ENCODE measurements at regions not wholly inside any gene's neighbourhood (a gene's known extent, or its start where the extent isn't known, plus 50 kb on each side); places are given as distances from the start of the nearest gene placed in this dataset.

DNA sequence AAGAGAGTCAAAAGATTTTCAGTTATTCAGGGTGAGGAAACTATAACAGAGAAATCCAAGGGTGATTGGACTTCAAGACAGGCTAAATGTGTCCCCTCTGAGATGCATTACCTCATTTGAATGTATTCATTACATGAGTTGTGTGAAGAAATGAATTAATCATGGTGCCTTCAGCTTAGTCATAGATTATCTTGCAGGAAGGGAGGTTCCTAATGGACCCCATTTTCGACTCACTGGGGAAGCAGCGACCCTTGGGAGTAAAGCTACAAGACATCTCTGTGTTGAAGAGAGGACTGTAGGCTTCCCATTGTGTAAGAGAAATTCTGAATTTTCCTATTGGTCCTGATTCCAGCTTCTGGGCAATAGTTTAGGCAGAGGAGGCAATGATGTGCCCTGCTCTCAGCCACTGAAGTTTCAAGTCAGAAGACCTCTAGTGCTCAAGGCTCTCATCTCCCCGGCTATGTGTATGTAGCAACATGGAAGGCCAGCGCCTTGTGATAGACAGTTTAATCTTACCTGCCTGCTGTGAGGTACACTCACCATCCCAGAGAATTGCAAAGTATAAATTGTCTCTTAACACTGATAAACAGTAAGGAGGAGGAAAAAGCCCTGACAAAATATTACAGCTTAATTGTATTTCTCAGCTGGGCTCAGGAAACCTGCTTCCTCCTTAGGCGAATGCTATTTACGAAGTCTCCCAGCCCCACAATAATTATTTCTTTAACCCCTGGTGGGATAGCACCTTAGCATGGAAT, 133.8 kb downstream of the PDCD6IP start:
- no peak for DNase-seq (ENCODE audit: extremely low spot score)
- TF ChIP-seq, protein P1, sequence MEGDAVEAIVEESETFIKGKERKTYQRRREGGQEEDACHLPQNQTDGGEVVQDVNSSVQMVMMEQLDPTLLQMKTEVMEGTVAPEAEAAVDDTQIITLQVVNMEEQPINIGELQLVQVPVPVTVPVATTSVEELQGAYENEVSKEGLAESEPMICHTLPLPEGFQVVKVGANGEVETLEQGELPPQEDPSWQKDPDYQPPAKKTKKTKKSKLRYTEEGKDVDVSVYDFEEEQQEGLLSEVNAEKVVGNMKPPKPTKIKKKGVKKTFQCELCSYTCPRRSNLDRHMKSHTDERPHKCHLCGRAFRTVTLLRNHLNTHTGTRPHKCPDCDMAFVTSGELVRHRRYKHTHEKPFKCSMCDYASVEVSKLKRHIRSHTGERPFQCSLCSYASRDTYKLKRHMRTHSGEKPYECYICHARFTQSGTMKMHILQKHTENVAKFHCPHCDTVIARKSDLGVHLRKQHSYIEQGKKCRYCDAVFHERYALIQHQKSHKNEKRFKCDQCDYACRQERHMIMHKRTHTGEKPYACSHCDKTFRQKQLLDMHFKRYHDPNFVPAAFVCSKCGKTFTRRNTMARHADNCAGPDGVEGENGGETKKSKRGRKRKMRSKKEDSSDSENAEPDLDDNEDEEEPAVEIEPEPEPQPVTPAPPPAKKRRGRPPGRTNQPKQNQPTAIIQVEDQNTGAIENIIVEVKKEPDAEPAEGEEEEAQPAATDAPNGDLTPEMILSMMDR (IDR thresholded peaks at IDR 0.05; ENCODE audit: control extremely low read depth, extremely low read depth, low read depth, missing control alignments), result no peak
- POLR2A ChIA-PET, result no interaction called here
- CTCF ChIA-PET, result interaction anchor here (1.0 kb wide), 1 partner anchor 10 kb away, joined by 3 read pairs; no protein-coding TSS in a partner anchor

DNA sequence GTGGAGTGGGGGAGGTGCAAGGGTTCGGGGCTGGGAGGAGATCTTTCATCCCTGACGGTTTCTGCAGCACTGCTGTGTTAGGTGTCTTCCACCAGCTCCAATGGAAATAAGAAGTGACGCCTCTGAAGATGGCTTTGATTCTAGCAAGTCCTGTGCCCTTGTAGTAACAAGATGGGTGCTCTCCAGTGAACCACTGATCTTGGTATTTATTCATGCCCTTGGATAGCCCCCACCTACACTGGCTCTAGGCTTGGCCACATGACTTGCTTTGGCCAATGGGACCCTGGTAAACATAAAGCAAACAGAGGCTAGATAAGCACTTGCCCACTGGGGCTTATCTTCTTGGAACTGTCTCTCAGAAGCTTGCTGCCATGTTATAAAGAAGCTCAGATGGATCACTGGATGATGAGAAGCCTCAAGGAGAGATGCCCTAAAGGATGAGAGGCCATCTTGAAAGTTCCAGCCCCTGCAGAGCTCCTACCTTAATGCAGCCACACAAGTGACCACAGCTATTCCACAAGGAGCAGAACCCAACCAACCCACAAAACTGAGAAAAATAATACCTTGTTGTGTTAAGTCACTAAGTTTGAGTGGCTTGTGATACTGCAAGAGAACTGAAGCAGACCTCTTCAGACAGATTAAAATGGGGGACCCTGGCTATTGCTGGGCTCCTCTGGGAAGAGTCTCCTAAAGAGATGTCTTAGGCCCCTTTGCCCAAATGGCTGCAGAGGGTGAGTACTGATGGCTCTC, 137.9 kb downstream of the PDCD6IP start:
- TF ChIP-seq, protein P1 (IDR thresholded peaks at IDR 0.05; ENCODE audit: control extremely low read depth, extremely low read depth, low read depth, missing control alignments), result no peak
- POLR2A ChIA-PET, result no interaction called here
- CTCF ChIA-PET, result no interaction called here
- no peak for DNase-seq (ENCODE audit: extremely low spot score)

DNA sequence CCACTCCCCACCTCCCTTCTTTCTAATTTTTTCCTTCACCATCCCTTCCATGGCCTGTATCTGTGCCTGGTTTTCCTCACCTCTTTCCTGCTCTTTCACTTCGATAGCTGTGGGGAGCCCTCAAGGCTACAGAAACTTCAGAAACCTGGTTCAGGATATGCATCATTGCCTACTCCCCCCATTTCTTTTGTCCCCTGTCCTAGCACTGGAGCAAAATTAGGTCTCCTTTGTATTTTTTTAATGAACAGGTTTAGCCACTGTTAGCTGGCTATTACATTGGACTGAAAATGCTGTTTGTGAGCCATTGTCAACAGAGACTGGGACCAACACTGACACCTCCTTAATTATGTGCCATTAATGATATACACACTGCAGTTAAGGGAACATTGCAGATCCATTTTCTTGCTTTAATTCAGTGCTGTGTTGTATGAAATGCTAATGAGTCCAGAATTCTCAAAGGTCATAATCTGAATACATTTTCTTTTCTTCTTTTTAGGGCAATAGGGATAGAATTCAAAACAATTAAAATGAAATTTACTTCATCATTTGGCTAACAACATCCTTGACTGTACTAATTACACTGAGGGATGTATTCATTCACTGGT, 138.6 kb downstream of the PDCD6IP start:
- DNase-seq (ENCODE audit: extremely low spot score), result no peak
- ChIA-PET CTCF (no interaction called here), POLR2A (no interaction called here)
- TF ChIP-seq, protein P1 (IDR thresholded peaks at IDR 0.05; ENCODE audit: control extremely low read depth, extremely low read depth, low read depth, missing control alignments), result no peak

DNA sequence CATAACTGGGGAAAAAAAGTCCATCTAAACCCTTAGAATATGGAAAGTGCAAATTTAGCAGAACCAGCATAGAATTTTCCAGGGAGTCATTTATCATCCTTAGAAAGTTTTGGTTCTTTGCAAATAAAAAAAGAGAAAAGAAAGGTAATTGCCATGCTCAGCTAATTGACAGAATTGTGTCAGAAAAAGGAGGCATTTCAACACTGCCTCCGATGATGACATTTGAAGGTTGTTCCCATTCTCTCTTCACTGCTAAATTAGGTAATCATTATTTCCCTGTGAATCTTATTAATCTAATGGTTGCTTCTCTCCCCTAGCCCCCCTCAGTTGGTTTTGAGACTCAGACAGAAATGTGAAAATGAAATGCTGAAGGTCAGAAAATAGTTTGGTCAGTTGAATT, 139.2 kb downstream of the PDCD6IP start:
- POLR2A ChIA-PET, result no interaction called here
- DNase-seq (ENCODE audit: extremely low spot score), result no peak
- TF ChIP-seq, protein P1 (IDR thresholded peaks at IDR 0.05; ENCODE audit: control extremely low read depth, extremely low read depth, low read depth, missing control alignments), result no peak

DNA sequence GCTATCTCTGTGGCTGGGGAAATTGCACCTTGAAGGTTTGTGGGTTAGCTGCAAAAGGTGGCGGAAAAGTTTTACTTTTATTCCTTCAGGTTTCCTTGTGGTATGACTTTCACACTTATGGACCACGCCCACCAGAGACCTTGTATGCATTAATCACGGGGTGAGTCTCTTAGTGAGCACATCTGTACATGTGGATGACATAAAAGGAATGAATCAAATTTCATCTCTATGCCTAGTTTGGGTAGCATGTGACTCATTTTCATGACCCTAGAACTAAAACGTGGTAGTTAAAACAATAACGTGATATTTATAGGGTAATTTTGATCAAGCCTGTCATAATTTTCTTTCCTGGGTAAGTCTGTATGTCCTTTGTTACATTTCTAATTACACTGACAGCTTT, 141.7 kb downstream of the PDCD6IP start:
- TF ChIP-seq, protein P1 (IDR thresholded peaks at IDR 0.05; ENCODE audit: control extremely low read depth, extremely low read depth, low read depth, missing control alignments), result no peak
- CTCF ChIA-PET, result interaction anchor here (0.7 kb wide), 1 partner anchor 35 kb away, joined by 3 read pairs; no protein-coding TSS in a partner anchor
- DNase-seq (ENCODE audit: extremely low spot score), result no peak
- POLR2A ChIA-PET, result no interaction called here

More for the DNA sequence above, 139.2 kb downstream of the PDCD6IP start:
- CTCF ChIA-PET, result no interaction called here

DNA sequence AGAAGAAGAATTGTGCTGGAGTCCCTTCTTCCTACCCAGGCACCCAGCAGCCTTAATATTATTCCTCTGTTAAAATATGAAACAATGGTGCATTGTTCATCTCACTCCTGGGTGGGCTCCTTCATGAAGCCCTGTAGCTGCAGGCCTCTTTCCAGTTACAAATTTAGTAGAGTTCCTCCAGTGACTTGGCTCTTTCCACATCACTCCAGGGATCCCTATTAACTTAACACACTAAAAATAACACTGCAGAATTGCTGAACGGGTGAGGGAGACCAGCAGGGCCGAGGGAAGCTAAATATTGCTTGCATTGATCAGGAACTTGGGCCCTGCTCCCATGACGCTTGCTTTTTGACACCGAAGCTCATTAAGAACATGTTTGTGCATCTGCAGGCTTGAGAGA, 142.3 kb downstream of the PDCD6IP start:
- TF ChIP-seq, protein P1 (IDR thresholded peaks at IDR 0.05; ENCODE audit: control extremely low read depth, extremely low read depth, low read depth, missing control alignments), result no peak
- ChIA-PET POLR2A (no interaction called here), CTCF (interaction anchor here (0.7 kb wide), 1 partner anchor 34 kb away, joined by 3 read pairs; no protein-coding TSS in a partner anchor)
- DNase-seq (ENCODE audit: extremely low spot score), result no peak
